ENCODE measurements at regions not wholly inside any gene's neighbourhood (a gene's known extent, or its start where the extent isn't known, plus 50 kb on each side); places are given as distances from the start of the nearest gene placed in this dataset.

GRCh38 chr5:26003966-26004365 lies 1034.4 kb downstream of the CDH9 start:
- DNase-seq, result no peak
- Histone ChIP-seq H3K4me1 (no peaks in the 10 kb centered on the region), H3K9me3 (no peaks in the 10 kb centered on the region), H3K27ac (no peak overlapping the region), H3K36me3 (no peaks in the 10 kb centered on the region), H3K27me3 (no peaks in the 10 kb centered on the region), H3K4me3 (no peak overlapping the region)
- TF ChIP-seq CTCF (IDR thresholded peaks at IDR 0.05), result no peak
- intact Hi-C loops (cut with DNase I), result no loop called here
- no peak for ATAC-seq

DNA sequence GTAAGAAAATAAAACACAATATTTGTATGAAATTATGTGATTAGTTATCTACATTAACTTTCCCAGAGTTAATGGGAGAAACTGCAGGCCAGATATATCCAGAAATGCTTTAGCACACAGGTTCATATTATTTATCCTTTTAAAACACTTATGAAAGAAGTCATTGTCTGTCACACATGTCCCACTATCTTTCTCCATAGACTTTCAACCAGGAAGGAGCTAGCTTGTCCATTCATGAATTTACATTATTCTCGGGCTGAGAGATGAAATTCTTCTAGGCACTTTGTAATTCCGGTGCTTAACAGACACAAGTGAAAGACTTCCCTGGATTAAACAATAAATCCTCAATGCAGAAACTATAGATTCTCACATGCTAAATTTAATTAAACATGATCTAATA lies 1043.2 kb downstream of the CDH9 start:
- ATAC-seq, result no peak
- TF ChIP-seq CTCF (IDR thresholded peaks at IDR 0.05), result no peak

DNA sequence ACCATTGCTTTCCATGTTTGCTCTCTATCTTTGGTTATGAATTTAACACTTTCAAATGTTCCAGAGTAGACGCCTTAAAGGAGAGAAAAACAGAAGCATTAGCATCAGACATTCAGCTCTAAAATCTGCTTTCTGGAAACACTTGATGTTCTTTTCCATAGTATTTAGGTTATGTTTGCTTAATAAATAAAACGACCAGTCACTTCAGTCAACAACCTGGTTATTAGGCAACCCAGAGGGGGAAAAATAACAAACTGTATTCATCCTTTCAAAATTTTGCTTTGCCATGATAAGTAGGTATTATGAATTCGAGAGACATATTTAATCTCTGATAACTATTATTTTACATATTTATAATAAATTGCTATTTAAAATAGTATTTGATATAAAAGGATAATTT lies 1044.7 kb downstream of the CDH9 start:
- no peaks in the 10 kb centered on the region for H3K4me1 ChIP-seq
- no peaks in the 10 kb centered on the region for H3K36me3 ChIP-seq
- ATAC-seq, result no peak
- no peaks in the 10 kb centered on the region for H3K27me3 ChIP-seq
- TF ChIP-seq CTCF (IDR thresholded peaks at IDR 0.05), result no peak
- no peak for DNase-seq
- H3K4me3 ChIP-seq, result no peak overlapping the region
- H3K27ac ChIP-seq, result no peak overlapping the region
- H3K9me3 ChIP-seq, result no peaks in the 10 kb centered on the region
- intact Hi-C loops (cut with DNase I), result no loop called here

More for the DNA sequence above, 1043.2 kb downstream of the CDH9 start:
- DNase-seq, result no peak
- Histone ChIP-seq H3K4me1 (no peaks in the 10 kb centered on the region), H3K27ac (no peak overlapping the region), H3K36me3 (no peaks in the 10 kb centered on the region), H3K4me3 (no peak overlapping the region), H3K27me3 (no peaks in the 10 kb centered on the region), H3K9me3 (no peaks in the 10 kb centered on the region)
- intact Hi-C loops (cut with DNase I), result no loop called here

DNA sequence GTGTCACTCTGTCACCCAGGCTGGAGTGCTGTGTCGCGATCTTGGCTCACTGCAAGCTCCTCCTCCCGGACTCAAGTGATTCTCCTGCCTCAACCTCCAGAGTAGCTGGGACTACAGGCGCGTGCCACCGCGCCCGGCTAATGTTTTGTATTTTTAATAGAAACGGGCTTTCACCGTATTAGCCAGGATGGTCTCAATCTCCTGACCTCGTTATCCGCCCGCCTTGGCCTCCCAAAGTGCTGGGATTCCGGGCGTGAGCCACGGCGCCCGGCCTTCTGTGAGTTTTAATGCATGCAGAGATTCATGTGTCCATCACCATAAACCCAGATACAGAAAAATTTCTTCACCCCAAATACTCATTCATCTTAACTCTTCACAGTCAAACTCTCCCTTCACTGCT lies 1046.7 kb downstream of the CDH9 start:
- Histone ChIP-seq H3K36me3 (no peaks in the 10 kb centered on the region), H3K9me3 (no peaks in the 10 kb centered on the region), H3K27me3 (no peaks in the 10 kb centered on the region), H3K27ac (no peak overlapping the region), H3K4me3 (no peak overlapping the region), H3K4me1 (no peaks in the 10 kb centered on the region)
- ATAC-seq (no peak), DNase-seq (peak in 1 of 4 donors; percentile 42)
- TF ChIP-seq CTCF (IDR thresholded peaks at IDR 0.05), result no peak
- intact Hi-C loops (cut with DNase I), result no loop called here

GRCh38 chr5:25990771-25991170 lies 1047.6 kb downstream of the CDH9 start:
- H3K4me1 ChIP-seq, result no peaks in the 10 kb centered on the region
- H3K36me3 ChIP-seq, result no peaks in the 10 kb centered on the region
- no peak overlapping the region for H3K27ac ChIP-seq
- H3K27me3 ChIP-seq, result no peaks in the 10 kb centered on the region
- DNase-seq (no peak), ATAC-seq (no peak)
- intact Hi-C loops (cut with DNase I), result no loop called here
- H3K4me3 ChIP-seq, result no peak overlapping the region
- no peaks in the 10 kb centered on the region for H3K9me3 ChIP-seq
- no peak for TF ChIP-seq CTCF (IDR thresholded peaks at IDR 0.05)

All from left lung (tissue), 4 donors.